Cerebellar nuclear complex (tissue), 1 donor: ENCODE measurements at regions not wholly inside any gene's neighbourhood (a gene's known extent, or its start where the extent isn't known, plus 50 kb on each side); places are given as distances from the start of the nearest gene placed in this dataset.

Experiments
- DNase-seq, 2 experiments: peaks; one replicate each; lab custom pipeline; 2025; lab: John Stamatoyannopoulos, UW

- no peak for DNase-seq
These were observed 240.3 kb downstream of the FAM76B start for GRCh38 chr11:95549301-95549700.

GRCh38 chr11:95548416-95548815 lies 241.2 kb downstream of the FAM76B start:
- no peak for DNase-seq

GRCh38 chr11:95547976-95548375 lies 241.6 kb downstream of the FAM76B start:
- DNase-seq = no peak

GRCh38 chr11:95547186-95547585 lies 242.4 kb downstream of the FAM76B start:
- no peak for DNase-seq

- no peak for DNase-seq
These were observed 244.3 kb downstream of the FAM76B start for GRCh38 chr11:95545116-95545875.

GRCh38 chr11:95544095-95544856 lies 245.3 kb downstream of the FAM76B start:
- no peak for DNase-seq

GRCh38 chr11:95542868-95543551 lies 246.6 kb downstream of the FAM76B start:
- no peak for DNase-seq

- no peak for DNase-seq
These were observed 247.9 kb downstream of the FAM76B start for GRCh38 chr11:95541715-95542114.

- DNase-seq = no peak
These were observed 253.4 kb downstream of the FAM76B start for GRCh38 chr11:95536047-95536690.

- no peak for DNase-seq
These were observed 254.8 kb downstream of the FAM76B start for GRCh38 chr11:95534809-95535208.

- DNase-seq = no peak
These were observed 255.4 kb downstream of the FAM76B start for GRCh38 chr11:95534226-95534625.

- DNase-seq = no peak
These were observed 258.5 kb downstream of the FAM76B start for GRCh38 chr11:95531116-95531515.

- no peak for DNase-seq
These were observed 265.1 kb downstream of the FAM76B start for GRCh38 chr11:95524314-95525036.

GRCh38 chr11:95522874-95523273 lies 266.7 kb downstream of the FAM76B start:
- DNase-seq = no peak

GRCh38 chr11:95521862-95522261 lies 267.7 kb downstream of the FAM76B start:
- DNase-seq = no peak

GRCh38 chr11:95521133-95521542 lies 268.4 kb downstream of the FAM76B start:
- no peak for DNase-seq

GRCh38 chr11:95520369-95521132 lies 269.0 kb downstream of the FAM76B start:
- no peak for DNase-seq

- DNase-seq = no peak
These were observed 269.7 kb downstream of the FAM76B start for GRCh38 chr11:95519912-95520311.

- DNase-seq = no peak
These were observed 272.1 kb downstream of the FAM76B start for GRCh38 chr11:95517453-95517852.

- DNase-seq = no peak
These were observed 272.8 kb downstream of the FAM76B start for GRCh38 chr11:95516786-95517185.

- DNase-seq = no peak
These were observed 273.4 kb downstream of the FAM76B start for GRCh38 chr11:95516175-95516574.
